H1 (cell line): ENCODE measurements at regions not wholly inside any gene's neighbourhood (a gene's known extent, or its start where the extent isn't known, plus 50 kb on each side); places are given as distances from the start of the nearest gene placed in this dataset.
A peak's percentile ranks its signal among the peaks of the same experiment; 100 is the strongest.

Experiments
- CTCF ChIA-PET: fragments of 300-600 bp; sonication (Branson Sonifier 250); formaldehyde crosslinking; loops from one replicate; lab custom pipeline; 2021; ENCODE audit not compliant: partially characterized antibody; lab: Charles Lee
- POLR2A ChIA-PET: fragments of 300-600 bp; sonication (Branson Sonifier 250); formaldehyde crosslinking; loops from one replicate; lab custom pipeline; 2021; ENCODE audit warnings: inconsistent platforms; ENCODE audit not compliant: partially characterized antibody; lab: Charles Lee
- DNase-seq, 2 experiments: peaks; one replicate each; pipeline versions ENCODE4 v3.0.0 to v3.0.0-alpha.2; 2010 to 2022; ENCODE audit warnings: low spot score in 2 of 2, low read depth in 1 of 2, mixed read lengths in 1 of 2
- FAIRE-seq: peaks from 2 replicates; lab custom pipeline; 2011; peaks lifted over from hg19 to GRCh38; lab: Jason Lieb, UNC
- H2AFZ ChIP-seq: 2 replicates; pipeline ENCODE4 v1.8.1; 2012; ENCODE audit warnings: low read length, inconsistent platforms
- H2AK5ac ChIP-seq: 2 replicates; pipeline ENCODE4 v1.6.1; 2013; ENCODE audit warnings: low read depth, low read length
- H2BK120ac ChIP-seq: replicated peaks from 2 replicates; pipeline ENCODE3; 2013; ENCODE audit warnings: low read depth, low read length, inconsistent platforms
- H2BK12ac ChIP-seq: 2 replicates; pipeline ENCODE4 v1.6.1; 2013; ENCODE audit warnings: low read depth, low read length
- H2BK15ac ChIP-seq: 2 replicates; pipeline ENCODE4 v1.6.1; 2013; ENCODE audit warnings: low read length
- H2BK20ac ChIP-seq: 2 replicates; pipeline ENCODE4 v1.6.1; 2013; ENCODE audit warnings: low read length
- H2BK5ac ChIP-seq: 2 replicates; pipeline ENCODE4 v1.6.1; 2013; ENCODE audit warnings: low read depth, low read length
- H3K14ac ChIP-seq: 2 replicates; pipeline ENCODE4 v1.6.1; 2013; ENCODE audit warnings: inconsistent platforms; ENCODE audit not compliant: insufficient read length
- H3K18ac ChIP-seq: 2 replicates; pipeline ENCODE4 v1.6.1; 2013; ENCODE audit warnings: low read length; ENCODE audit errors: extremely low read depth
- H3K23ac ChIP-seq: 2 replicates; pipeline ENCODE4 v1.6.1; 2013; ENCODE audit warnings: inconsistent platforms; ENCODE audit not compliant: insufficient read length
- H3K23me2 ChIP-seq: 2 replicates; pipeline ENCODE4 v1.6.1; 2013; ENCODE audit warnings: low read depth, low read length
- H3K27ac ChIP-seq: 2 replicates; pipeline ENCODE4 v1.6.1; 2011; ENCODE audit warnings: low read depth, low read length, inconsistent platforms
- H3K27me3 ChIP-seq, 4 experiments: replicated peaks in 1 of 4; 1 replicate in 1 of 4; 2 replicates in 3 of 4; pipeline versions ENCODE4 v1.6.1 to v1.8.1; 2011 to 2013; ENCODE audit warnings: low read length in 3 of 4, mild to moderate bottlenecking in 3 of 4, inconsistent platforms in 2 of 4, mixed read lengths in 2 of 4, moderate library complexity in 1 of 4; ENCODE audit not compliant: control insufficient read depth in 3 of 4, insufficient read depth in 3 of 4; ENCODE audit errors: extremely low read depth in 1 of 4
- H3K36me3 ChIP-seq, 4 experiments: 2 replicates each; pipeline versions ENCODE4 v1.6.1 to v1.8.1; 2011 to 2013; ENCODE audit warnings: mild to moderate bottlenecking in 4 of 4, low read length in 3 of 4, moderate library complexity in 2 of 4, control low read depth in 1 of 4, inconsistent platforms in 1 of 4; ENCODE audit not compliant: insufficient read depth in 4 of 4, control insufficient read depth in 2 of 4
- H3K4ac ChIP-seq: replicated peaks from 2 replicates; pipeline ENCODE3; 2013; ENCODE audit warnings: low read length, low read depth, mixed read lengths, inconsistent platforms; ENCODE audit not compliant: insufficient read length
- H3K4me1 ChIP-seq, 4 experiments: replicated peaks in 1 of 4; 1 replicate in 1 of 4; 2 replicates in 3 of 4; pipeline versions ENCODE4 v1.6.1 to v1.8.1; 2011 to 2013; ENCODE audit warnings: low read length in 3 of 4, inconsistent platforms in 2 of 4, mixed read lengths in 1 of 4; ENCODE audit not compliant: insufficient read depth in 4 of 4, control insufficient read depth in 3 of 4
- H3K4me2 ChIP-seq, 2 experiments: 2 replicates each; pipeline versions ENCODE4 v1.6.1 to v1.8.1; 2011 to 2013; ENCODE audit warnings: low read depth in 2 of 2, low read length in 2 of 2, control low read depth in 1 of 2, inconsistent platforms in 1 of 2, mild to moderate bottlenecking in 1 of 2; ENCODE audit not compliant: insufficient read depth in 1 of 2
- H3K4me3 ChIP-seq, 4 experiments: fragments of 200-600, 300-600 bp in 1 of 4; sonication (generic), shearing (Covaris generic), sonication (Bioruptor Twin) in 1 of 4; 2 replicates each; pipeline versions ENCODE4 v1.5.1 to v1.8.1; 2011 to 2016; ENCODE audit warnings: low read length in 4 of 4, low read depth in 3 of 4, control low read depth in 2 of 4, inconsistent platforms in 2 of 4, mild to moderate bottlenecking in 2 of 4, mixed read lengths in 1 of 4, moderate library complexity in 1 of 4; ENCODE audit not compliant: insufficient read depth in 2 of 4; ENCODE audit errors: extremely low read depth in 1 of 4
- H3K56ac ChIP-seq: replicated peaks from 2 replicates; pipeline ENCODE3; 2013; ENCODE audit warnings: low read depth, mild to moderate bottlenecking, mixed read lengths, low read length, inconsistent platforms; ENCODE audit not compliant: insufficient read length
- H3K79me1 ChIP-seq: 2 replicates; pipeline ENCODE4 v1.6.1; 2013; ENCODE audit warnings: low read depth, low read length, control low read depth
- H3K79me2 ChIP-seq, 2 experiments: 2 replicates each; pipeline versions ENCODE4 v1.6.1 to v1.8.1; 2012 to 2013; ENCODE audit warnings: low read length in 2 of 2, mild to moderate bottlenecking in 2 of 2, inconsistent platforms in 1 of 2; ENCODE audit not compliant: insufficient read depth in 2 of 2, control insufficient read depth in 1 of 2
- H3K9ac ChIP-seq, 4 experiments: replicated peaks in 1 of 4; 1 replicate in 1 of 4; 2 replicates in 3 of 4; pipeline versions ENCODE4 v1.6.1 to v1.8.1; 2011 to 2013; ENCODE audit warnings: low read depth in 3 of 4, low read length in 3 of 4, control low read depth in 2 of 4, mild to moderate bottlenecking in 2 of 4, moderate library complexity in 2 of 4, inconsistent platforms in 1 of 4; ENCODE audit errors: extremely low read depth in 1 of 4
- H3K9me3 ChIP-seq, 2 experiments: 2 replicates each; pipeline versions ENCODE4 v1.6.1 to v1.8.1; 2012 to 2013; ENCODE audit warnings: mild to moderate bottlenecking in 2 of 2, moderate library complexity in 2 of 2, control low read depth in 1 of 2, inconsistent platforms in 1 of 2, low read depth in 1 of 2, low read length in 1 of 2, mixed read lengths in 1 of 2; ENCODE audit not compliant: insufficient read depth in 2 of 2
- H4K20me1 ChIP-seq, 2 experiments: replicated peaks in 1 of 2; 2 replicates each; pipeline versions ENCODE3 to v1.8.1; 2011 to 2013; ENCODE audit warnings: inconsistent platforms in 2 of 2, low read length in 2 of 2, mild to moderate bottlenecking in 1 of 2; ENCODE audit not compliant: insufficient read depth in 2 of 2, control insufficient read depth in 1 of 2
- H4K5ac ChIP-seq: 2 replicates; pipeline ENCODE4 v1.6.1; 2013; ENCODE audit warnings: low read length, low read depth, mixed read lengths, inconsistent platforms; ENCODE audit not compliant: insufficient read length
- H4K8ac ChIP-seq: 2 replicates; pipeline ENCODE4 v1.8.0; 2013; ENCODE audit warnings: mild to moderate bottlenecking, moderate library complexity, low read length, inconsistent platforms; ENCODE audit not compliant: insufficient read depth; ENCODE audit errors: extremely low read depth
- H4K91ac ChIP-seq: replicated peaks from 2 replicates; pipeline ENCODE3; 2013; ENCODE audit warnings: low read length, mixed read lengths, inconsistent platforms; ENCODE audit not compliant: insufficient read length
- EP300 ChIP-seq, 2 experiments: IDR thresholded peaks; 1 replicate in 1 of 2; 2 replicates in 1 of 2; pipeline ENCODE4 v1.6.1; 2011 to 2012; ENCODE audit warnings: low read depth in 2 of 2, low read length in 2 of 2, mild to moderate bottlenecking in 2 of 2, borderline replicate concordance in 1 of 2, inconsistent platforms in 1 of 2, moderate library complexity in 1 of 2
- WGBS, 2 experiments: shearing (Covaris generic) in 1 of 2; methylation state at CpG; one replicate each; pipeline versions ENCODE4 v1.1.6 to v1.1.7; 2013 to 2015; ENCODE audit warnings: low lambda C conversion rate in 2 of 2, mixed read lengths in 2 of 2, inconsistent platforms in 1 of 2, low coverage in 1 of 2, missing lambda C conversion rate in 1 of 2; ENCODE audit not compliant: insufficient replicate concordance in 2 of 2, insufficient coverage in 1 of 2, insufficient read length in 1 of 2; ENCODE audit errors: extremely low coverage in 1 of 2, missing lambda C conversion rate in 1 of 2; 5-methylcytosine and 5-hydroxymethylcytosine counted together

- H3K56ac ChIP-seq = no peak overlapping the region
- peak overlapping the region; percentile 23 for H3K4ac ChIP-seq
- peak overlapping the region; percentile 13; the same call in 1 of the 2 replicates for H3K18ac ChIP-seq
- no peak for FAIRE-seq
- no peaks in the 10 kb centered on the region for H3K23me2 ChIP-seq
- no peak overlapping the region for H3K4me3 ChIP-seq
- no peaks in the 10 kb centered on the region for H4K20me1 ChIP-seq
- no peaks in the 10 kb centered on the region for H3K79me1 ChIP-seq
- no peak overlapping the region for H2BK15ac ChIP-seq
- no peaks in the 10 kb centered on the region for H3K9me3 ChIP-seq
- H3K79me2 ChIP-seq = no peaks in the 10 kb centered on the region
- no peaks in the 10 kb centered on the region for H3K36me3 ChIP-seq
- H3K9ac ChIP-seq = no peak overlapping the region
- H2BK20ac ChIP-seq = peak overlapping the region; percentile 92
- ChIA-PET POLR2A (no interaction called here), CTCF (interaction anchor here (1.1 kb wide), 1 partner anchor 11 kb away, joined by 3 read pairs; no protein-coding TSS in a partner anchor)
- no peak overlapping the region for H3K14ac ChIP-seq
- no peak overlapping the region for H2BK12ac ChIP-seq
- H3K23ac ChIP-seq = no peak overlapping the region
- DNase-seq = no peak
- no peak overlapping the region for H4K8ac ChIP-seq
- H2AFZ ChIP-seq = no peak overlapping the region
- H4K91ac ChIP-seq = peak overlapping the region; percentile 83
- no peak overlapping the region for H3K27ac ChIP-seq
- H2BK5ac ChIP-seq = peak overlapping the region; percentile 47; the same call in 1 of the 2 replicates
- H2BK120ac ChIP-seq = peak overlapping the region; percentile 86
- H3K27me3 ChIP-seq = no peaks in the 10 kb centered on the region
- WGBS, 2 experiments = 91% methylated on average over 2 of the region's 2 CpGs; no CpG with 5 or more reads in 1 of the 2 experiments
- H3K4me2 ChIP-seq = no peak overlapping the region
- H4K5ac ChIP-seq = peak overlapping the region; percentile 78
- no peaks in the 10 kb centered on the region; a peak in 1 of 7 replicates for H3K4me1 ChIP-seq
- H2AK5ac ChIP-seq = no peak overlapping the region
- no peak for TF ChIP-seq EP300 (IDR thresholded peaks at IDR 0.05; ENCODE audit: borderline replicate concordance in 1 of 2, low read depth in 2 of 2, low read length in 2 of 2)
Observed at GRCh38 chr7:138195151-138195571, 118.9 kb downstream of the AKR1D1 start.
